ENCODE measurements at regions not wholly inside any gene's neighbourhood (a gene's known extent, or its start where the extent isn't known, plus 50 kb on each side); places are given as distances from the start of the nearest gene placed in this dataset.

- TF ChIP-seq CTCF (IDR thresholded peaks at IDR 0.05) (no peak), POLR2A (IDR thresholded peaks at IDR 0.05) (no peak)
Observed at GRCh38 chr4:89496851-89497250, 189.3 kb upstream of the GPRIN3 start.

Measured in heart left ventricle (tissue), 13 donors.